Immature natural killer cell (primary cell): ENCODE measurements at regions not wholly inside any gene's neighbourhood (a gene's known extent, or its start where the extent isn't known, plus 50 kb on each side); places are given as distances from the start of the nearest gene placed in this dataset.

Source experiments
- DNase-seq, 3 donors: peaks; one replicate each; pipeline ENCODE4 v3.0.0; 2022; ENCODE audit warnings: mixed read lengths in 1 of 3
- H3K27ac Mint-ChIP-seq, 6 donors: one replicate each; pipeline ENCODE4 v1.8.0; 2020; ENCODE audit warnings: mixed read lengths in 6 of 6, mild to moderate bottlenecking in 5 of 6, inconsistent platforms in 4 of 6, moderate library complexity in 3 of 6
- H3K27me3 Mint-ChIP-seq, 3 donors: one replicate each; pipeline ENCODE4 v1.8.0; 2020 to 2021; ENCODE audit warnings: low read depth in 3 of 3, mild to moderate bottlenecking in 3 of 3, mixed read lengths in 3 of 3, moderate library complexity in 3 of 3, inconsistent platforms in 1 of 3
- H3K36me3 Mint-ChIP-seq, 3 donors: one replicate each; pipeline ENCODE4 v1.8.0; 2020; ENCODE audit warnings: mixed read lengths in 3 of 3, inconsistent platforms in 2 of 3, mild to moderate bottlenecking in 2 of 3
- H3K4me1 Mint-ChIP-seq, 2 donors: one replicate each; pipeline ENCODE4 v1.8.0; 2020; ENCODE audit warnings: inconsistent platforms in 2 of 2, mild to moderate bottlenecking in 2 of 2, mixed read lengths in 2 of 2, moderate library complexity in 1 of 2
- H3K4me3 Mint-ChIP-seq, 5 donors: one replicate each; pipeline ENCODE4 v1.8.0; 2020; ENCODE audit warnings: mild to moderate bottlenecking in 5 of 5, mixed read lengths in 5 of 5, inconsistent platforms in 3 of 5, moderate library complexity in 3 of 5
- H3K9me3 Mint-ChIP-seq, 6 donors: one replicate each; pipeline ENCODE4 v1.8.0; 2020; ENCODE audit warnings: mild to moderate bottlenecking in 6 of 6, mixed read lengths in 6 of 6, inconsistent platforms in 4 of 6, moderate library complexity in 3 of 6

DNA sequence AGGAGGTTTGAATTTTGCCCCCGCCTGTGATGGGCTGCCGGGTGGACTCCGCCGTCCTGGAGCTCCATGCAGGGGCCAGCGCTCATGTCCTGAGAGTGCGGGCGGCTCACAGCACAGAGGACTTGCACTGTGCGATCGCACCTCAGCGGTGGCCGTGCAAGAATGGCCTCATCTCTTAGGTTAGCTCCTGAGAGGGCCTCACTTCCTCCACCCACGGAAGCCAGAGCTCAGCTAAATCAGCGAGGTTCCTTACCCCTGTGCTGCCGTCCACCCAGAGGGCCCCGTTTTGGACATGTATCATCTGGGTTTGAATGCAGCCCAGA, 72.0 kb upstream of the PCSK6 start:
- DNase-seq = no peak
- Mint-ChIP-seq H3K27ac (no peak overlapping the region), H3K36me3 (no peaks in the 10 kb centered on the region), H3K4me1 (no peaks in the 10 kb centered on the region), H3K27me3 (peaks cover 1 to 13% (median 5%) of the 10 kb centered on the region in 3 donors), H3K4me3 (no peak overlapping the region), H3K9me3 (peaks cover 0 to 2% (median 0%) of the 10 kb centered on the region in 6 donors)

DNA sequence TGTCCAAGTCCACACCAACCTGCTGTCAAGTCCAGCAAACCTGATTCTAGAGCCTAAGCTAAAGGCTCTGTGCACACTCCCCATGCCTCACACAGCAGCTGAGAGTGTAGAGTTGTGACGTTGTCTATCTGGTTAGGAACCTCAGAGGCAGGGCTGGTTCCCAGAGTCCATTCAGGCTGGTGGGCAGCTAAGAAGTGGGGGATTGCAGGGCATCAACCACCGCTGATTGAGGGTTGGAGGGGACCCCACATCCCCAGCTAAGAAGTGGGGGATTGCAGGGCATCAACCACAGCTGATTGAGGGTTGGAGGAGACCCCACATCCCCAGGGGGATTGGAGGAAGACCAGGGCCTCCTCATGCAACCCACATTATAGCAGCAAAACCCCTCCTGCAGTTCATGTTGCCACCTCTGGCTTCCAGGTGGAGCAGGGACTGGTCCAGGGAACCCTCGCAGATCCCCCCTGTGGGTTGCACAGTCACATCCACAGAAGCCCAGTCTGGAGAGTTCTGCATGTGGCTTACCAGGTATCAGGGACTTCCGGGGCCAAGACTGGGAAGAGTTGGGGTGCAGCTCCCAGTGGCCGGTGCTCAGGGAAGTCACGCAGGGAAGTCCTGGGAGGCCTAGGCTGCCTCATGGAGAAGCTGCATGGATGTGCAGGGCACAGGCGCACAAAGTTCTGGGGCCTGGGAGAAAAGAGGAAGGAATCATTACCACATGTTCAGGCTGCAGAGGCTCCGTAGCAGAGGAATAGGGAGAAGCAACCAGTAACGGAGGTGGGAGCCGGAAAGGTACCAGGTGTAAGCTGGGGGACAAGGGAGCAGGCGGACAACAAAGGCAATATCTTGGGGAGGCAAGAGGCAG, 71.4 kb upstream of the PCSK6 start:
- H3K4me3 Mint-ChIP-seq = no peak overlapping the region
- no peak for DNase-seq
- no peaks in the 10 kb centered on the region for H3K36me3 Mint-ChIP-seq
- no peaks in the 10 kb centered on the region for H3K4me1 Mint-ChIP-seq
- no peak overlapping the region for H3K27ac Mint-ChIP-seq
- H3K9me3 Mint-ChIP-seq = peaks cover 0 to 2% (median 0%) of the 10 kb centered on the region in 6 donors
- peaks cover 0 to 11% (median 5%) of the 10 kb centered on the region in 3 donors for H3K27me3 Mint-ChIP-seq

DNA sequence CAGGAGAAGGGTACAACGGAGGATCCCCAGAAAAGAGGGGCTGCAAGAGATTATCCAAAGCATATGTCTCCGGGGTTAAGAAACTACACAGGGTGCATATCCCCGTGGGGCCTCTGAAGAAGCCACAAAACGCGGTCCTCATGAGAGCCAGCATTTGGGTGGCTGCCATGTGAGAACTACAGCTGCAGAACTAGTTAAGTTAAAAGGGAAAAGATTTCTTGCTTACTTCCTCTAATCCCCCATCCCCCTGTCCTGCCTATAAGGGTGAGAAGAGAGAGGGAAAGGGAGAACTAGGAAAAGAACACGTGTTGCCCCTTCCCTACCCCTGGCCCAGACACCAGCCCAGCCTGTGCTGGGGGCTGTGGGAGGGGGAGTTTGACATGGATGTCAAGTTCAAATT, 70.4 kb upstream of the PCSK6 start:
- Mint-ChIP-seq H3K36me3 (no peaks in the 10 kb centered on the region), H3K4me1 (no peaks in the 10 kb centered on the region), H3K27ac (no peak overlapping the region), H3K4me3 (no peak overlapping the region), H3K27me3 (peaks cover 0 to 11% (median 4%) of the 10 kb centered on the region in 3 donors), H3K9me3 (peaks cover 0 to 2% (median 0%) of the 10 kb centered on the region in 6 donors)
- DNase-seq = no peak

DNA sequence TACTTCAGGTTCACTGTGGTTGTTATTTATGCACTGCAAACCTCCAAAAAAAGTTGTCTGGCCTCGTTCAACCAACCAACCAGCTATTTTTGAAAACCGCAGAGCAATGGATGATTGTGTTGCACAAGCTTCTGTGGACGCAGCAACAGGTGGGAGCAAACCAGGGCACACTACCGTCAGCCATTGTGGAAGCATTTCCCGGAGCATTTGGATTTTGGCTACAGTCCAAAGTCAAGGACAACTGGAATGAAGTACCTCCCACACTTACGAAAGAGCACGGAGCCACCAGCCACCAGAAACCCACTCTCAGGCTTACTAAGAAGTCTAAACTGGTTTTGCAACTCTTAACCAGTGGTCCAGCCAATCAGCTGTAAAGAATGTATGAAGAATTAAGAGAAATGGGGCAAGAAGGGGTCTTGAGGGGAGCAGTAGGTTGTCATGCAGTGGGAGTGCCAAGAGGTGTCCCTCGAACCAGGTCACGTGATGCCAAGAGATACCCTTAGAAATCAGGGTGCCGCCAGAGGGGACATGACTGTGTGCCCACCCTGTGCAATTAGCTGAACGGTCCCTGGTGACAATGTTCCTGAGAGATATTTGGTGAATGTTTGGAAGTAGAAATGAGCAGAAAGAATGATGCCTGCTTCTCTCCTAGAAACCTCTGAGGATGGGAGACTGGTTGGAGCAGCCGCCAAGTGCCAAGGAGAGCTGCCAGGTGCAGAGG, 68.9 kb upstream of the PCSK6 start:
- H3K4me3 Mint-ChIP-seq = no peak overlapping the region
- H3K27ac Mint-ChIP-seq = no peak overlapping the region
- H3K9me3 Mint-ChIP-seq = peaks cover 0 to 2% (median 0%) of the 10 kb centered on the region in 6 donors
- H3K27me3 Mint-ChIP-seq = peaks cover 0 to 9% (median 4%) of the 10 kb centered on the region in 3 donors
- no peak for DNase-seq
- no peaks in the 10 kb centered on the region for H3K36me3 Mint-ChIP-seq
- no peaks in the 10 kb centered on the region for H3K4me1 Mint-ChIP-seq

DNA sequence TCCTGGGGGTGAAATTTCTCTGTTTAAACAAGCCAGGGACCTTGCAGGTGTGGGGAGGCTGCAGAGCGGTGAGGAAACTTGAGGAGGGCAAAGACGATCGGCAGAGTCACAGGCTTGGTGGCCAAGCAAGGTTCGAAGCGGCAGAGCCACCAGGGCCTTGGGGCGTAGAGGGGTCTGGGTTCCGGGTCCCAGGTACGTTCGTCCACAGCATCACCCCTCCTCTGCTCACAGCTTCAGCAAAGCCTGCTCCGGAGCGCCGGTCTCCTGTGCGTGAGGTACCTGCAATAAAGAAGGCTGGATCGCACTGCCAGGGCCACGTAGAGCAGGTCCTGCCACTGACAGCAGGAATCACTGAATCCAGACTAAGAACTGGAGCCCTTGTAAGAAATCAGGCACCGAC, 66.8 kb upstream of the PCSK6 start:
- H3K36me3 Mint-ChIP-seq = no peaks in the 10 kb centered on the region
- no peak overlapping the region for H3K4me3 Mint-ChIP-seq
- H3K4me1 Mint-ChIP-seq = no peaks in the 10 kb centered on the region
- H3K27ac Mint-ChIP-seq = no peak overlapping the region
- DNase-seq = no peak
- peaks cover 0 to 2% (median 0%) of the 10 kb centered on the region in 6 donors for H3K9me3 Mint-ChIP-seq
- H3K27me3 Mint-ChIP-seq = peaks cover 0 to 7% (median 4%) of the 10 kb centered on the region in 3 donors

DNA sequence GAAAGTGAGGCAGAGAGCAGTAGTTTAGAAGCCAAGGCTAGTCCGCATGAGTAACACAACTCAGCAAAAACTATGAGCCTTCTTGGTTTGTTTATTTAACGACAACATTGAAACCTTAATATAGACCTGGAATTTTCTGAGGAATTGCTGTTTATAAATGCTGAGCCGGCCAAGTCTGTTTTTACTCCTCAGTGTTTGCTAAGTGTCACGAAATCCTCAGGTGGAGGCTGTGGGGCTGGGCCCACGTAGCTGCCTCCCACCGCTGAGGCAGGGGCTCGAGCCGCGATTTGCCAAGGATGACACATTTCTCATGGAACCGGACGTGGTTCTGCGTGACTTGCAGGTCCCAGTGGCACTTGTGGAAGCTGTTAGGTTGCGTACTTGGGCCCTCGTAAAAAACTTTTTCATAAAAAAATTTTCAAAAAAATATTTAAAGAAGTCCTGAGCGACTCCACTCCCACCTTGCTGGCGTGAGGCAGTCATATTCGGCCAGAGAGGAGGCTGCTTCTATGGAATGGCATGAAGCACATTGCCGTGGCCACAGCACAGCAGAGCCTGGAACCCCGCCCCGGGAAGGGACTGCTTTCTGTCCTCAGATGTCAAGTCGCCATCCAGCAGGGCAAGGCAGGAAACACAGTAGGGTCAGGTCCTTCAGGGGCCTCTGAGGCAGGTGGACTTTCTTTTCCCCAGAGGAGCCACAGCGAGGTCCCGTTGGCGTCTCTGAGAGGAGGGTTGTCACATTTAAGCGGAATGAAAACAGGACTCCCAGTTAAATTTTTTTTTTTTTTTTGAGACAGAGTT, 64.8 kb upstream of the PCSK6 start:
- no peak overlapping the region for H3K27ac Mint-ChIP-seq
- peaks cover 2 to 7% (median 4%) of the 10 kb centered on the region in 3 donors for H3K27me3 Mint-ChIP-seq
- H3K4me1 Mint-ChIP-seq = no peaks in the 10 kb centered on the region
- no peaks in the 10 kb centered on the region for H3K9me3 Mint-ChIP-seq
- no peak overlapping the region for H3K4me3 Mint-ChIP-seq
- no peak for DNase-seq
- no peaks in the 10 kb centered on the region for H3K36me3 Mint-ChIP-seq

DNA sequence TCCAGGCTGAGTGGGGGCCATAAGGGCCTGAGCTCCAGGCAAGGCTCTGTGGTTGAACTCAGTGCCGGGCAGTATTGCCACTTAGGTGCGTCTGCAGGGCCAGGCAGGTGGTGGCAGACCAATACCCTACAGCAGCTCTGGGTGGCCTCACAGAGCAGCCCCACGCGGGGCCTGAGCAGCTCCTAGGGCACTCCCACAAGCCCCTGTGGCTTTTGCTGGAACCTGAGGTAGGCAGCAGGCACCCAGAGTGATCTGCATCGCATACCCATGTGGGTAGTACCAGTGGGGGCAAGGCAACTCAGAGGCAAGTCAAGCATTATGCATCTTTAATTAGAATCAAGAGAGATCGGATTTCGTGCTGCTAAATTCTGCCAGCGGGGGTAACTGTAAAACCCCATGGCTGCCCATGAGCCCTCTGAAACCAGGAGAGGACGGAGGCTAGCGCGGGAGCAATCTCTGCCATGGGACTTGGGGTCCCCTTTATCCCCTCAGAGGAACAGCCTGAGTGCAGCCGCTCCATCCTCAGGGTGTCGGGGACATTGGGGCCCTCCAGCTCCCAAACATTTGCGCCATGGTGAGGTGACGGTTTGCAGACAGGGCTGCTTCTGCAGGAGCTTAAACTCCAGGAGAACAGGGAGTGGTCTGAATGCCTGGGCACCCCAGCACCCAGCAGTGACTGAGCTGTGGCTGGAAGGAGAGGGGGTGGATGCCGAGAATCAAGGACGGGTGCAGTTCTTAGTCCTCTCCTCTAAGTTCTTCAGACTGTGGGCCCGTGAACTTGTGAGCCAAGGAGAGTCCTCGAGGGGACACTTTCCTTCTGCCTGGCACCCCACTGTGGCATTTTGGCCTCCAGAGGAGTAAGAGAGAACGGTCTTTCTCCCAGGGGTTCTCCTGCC, 62.4 kb upstream of the PCSK6 start:
- Mint-ChIP-seq H3K27ac (no peak overlapping the region), H3K9me3 (peaks cover 0 to 2% (median 0%) of the 10 kb centered on the region in 6 donors), H3K27me3 (peaks cover 4 to 11% (median 5%) of the 10 kb centered on the region in 3 donors), H3K4me3 (no peak overlapping the region), H3K4me1 (no peaks in the 10 kb centered on the region), H3K36me3 (no peaks in the 10 kb centered on the region)
- DNase-seq = no peak

DNA sequence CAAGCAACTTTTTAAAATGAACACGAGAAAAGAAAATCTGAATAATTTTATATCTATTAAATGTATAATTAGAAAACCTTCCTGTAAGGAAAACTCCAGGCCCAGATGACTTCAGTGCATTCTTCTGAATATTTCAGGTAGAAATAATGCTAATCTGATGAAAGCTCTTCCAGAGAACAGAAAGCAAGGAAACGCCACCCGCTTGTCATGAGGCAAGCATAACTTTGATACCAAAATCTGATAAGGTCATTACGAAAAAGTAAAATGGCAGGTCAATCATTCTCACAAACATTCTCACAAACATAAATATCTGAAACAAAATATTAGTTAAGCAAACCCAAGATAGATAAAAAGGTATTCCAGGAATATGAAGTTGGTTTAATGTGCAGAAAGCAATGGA, 60.6 kb upstream of the PCSK6 start:
- Mint-ChIP-seq H3K4me3 (no peak overlapping the region), H3K36me3 (no peaks in the 10 kb centered on the region), H3K27ac (no peak overlapping the region), H3K27me3 (peaks cover 6 to 12% (median 7%) of the 10 kb centered on the region in 3 donors), H3K4me1 (no peaks in the 10 kb centered on the region), H3K9me3 (peaks cover 0 to 2% (median 0%) of the 10 kb centered on the region in 6 donors)
- DNase-seq = no peak

DNA sequence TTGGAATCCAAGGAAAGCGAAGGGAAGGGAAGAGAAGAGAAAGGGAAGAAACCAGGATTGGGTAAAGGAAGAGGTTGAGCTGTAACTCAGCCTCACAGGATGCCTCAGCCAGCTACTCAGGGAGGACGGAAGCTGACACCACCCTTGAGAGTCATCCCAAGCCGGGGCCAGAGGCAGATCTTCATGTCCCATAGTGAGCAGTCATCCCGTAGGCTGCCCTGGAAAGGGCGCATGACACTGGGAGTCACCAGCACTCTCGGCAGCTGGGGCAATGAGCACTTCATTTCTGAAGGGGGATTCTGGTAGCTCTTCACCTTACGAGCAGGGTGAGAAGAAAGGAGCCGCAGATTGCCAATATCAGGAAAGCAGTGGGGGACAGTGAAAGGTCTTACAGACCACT, 60.1 kb upstream of the PCSK6 start:
- Mint-ChIP-seq H3K4me1 (no peaks in the 10 kb centered on the region), H3K27me3 (peaks cover 6 to 12% (median 7%) of the 10 kb centered on the region in 3 donors), H3K4me3 (no peak overlapping the region), H3K27ac (no peak overlapping the region), H3K36me3 (no peaks in the 10 kb centered on the region), H3K9me3 (peaks cover 0 to 2% (median 0%) of the 10 kb centered on the region in 6 donors)
- no peak for DNase-seq

DNA sequence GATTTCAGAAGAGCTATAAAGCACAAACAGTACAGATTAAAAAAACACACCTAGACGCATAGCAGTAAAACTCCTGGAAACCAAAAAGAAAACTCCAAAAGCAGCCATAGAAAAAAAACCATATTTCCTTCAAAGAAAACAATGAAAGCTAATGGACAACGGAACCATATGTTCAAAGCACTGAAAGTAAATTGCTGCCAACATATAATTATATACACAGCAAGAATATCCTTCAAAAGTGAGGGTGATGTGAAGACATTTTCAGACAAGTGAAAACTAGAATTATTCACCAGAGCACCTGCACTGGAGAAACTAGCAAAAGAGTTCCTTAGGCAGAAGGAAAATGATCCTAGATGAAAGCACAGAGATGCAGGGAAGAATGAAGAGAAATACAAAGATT, 58.2 kb upstream of the PCSK6 start:
- Mint-ChIP-seq H3K4me3 (no peak overlapping the region), H3K27me3 (peaks cover 7 to 12% (median 10%) of the 10 kb centered on the region in 3 donors), H3K27ac (no peak overlapping the region), H3K36me3 (no peaks in the 10 kb centered on the region), H3K9me3 (peaks cover 0 to 2% (median 0%) of the 10 kb centered on the region in 6 donors), H3K4me1 (no peaks in the 10 kb centered on the region)
- DNase-seq = no peak

DNA sequence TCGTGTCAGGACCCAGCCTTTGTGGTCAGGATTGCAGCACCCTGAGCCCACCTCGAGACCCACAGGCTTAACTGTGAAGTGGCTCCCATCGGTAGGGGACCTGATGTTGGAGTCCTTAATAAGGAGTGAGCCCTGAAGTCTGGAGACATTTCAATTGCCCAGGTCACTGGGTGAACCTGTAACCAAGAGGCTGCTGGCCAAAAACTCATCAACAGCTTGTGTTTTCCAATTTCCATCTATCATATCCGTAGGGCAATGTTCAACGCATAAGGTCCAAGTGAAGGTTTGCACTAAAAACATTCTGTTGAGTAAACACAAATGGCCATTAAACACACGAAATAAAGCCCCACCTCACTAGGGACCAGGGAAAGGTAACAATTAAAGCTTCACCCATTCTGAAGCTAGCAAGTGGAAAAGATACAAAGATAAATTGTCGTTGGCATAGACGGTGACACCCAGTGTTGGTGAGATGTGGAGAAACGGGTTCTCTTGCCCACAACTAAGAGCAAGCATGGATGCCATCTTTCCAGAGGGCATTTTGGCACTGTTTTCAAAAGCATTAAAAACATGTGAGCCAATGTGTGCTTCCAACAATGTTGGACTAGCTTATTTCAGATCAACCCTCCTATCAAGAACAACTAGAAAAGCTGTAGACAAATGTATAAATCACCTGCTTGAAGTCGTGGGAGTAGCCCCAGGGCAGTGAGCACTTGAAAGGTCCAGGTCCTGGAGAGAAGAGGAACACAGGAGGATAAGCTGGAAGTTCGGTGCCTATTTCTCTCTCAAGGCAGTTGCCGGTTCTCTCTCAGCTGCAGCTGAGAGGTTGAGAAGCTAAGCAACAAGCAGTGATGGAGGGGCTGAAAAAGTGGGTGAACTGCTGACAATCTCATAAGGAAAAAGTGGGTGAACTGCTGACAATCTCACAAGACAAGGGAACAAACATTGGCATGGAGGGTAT, 56.3 kb upstream of the PCSK6 start:
- DNase-seq = no peak
- no peak overlapping the region for H3K4me3 Mint-ChIP-seq
- no peak overlapping the region for H3K27ac Mint-ChIP-seq
- peaks cover 0 to 2% (median 0%) of the 10 kb centered on the region in 6 donors for H3K9me3 Mint-ChIP-seq
- no peaks in the 10 kb centered on the region for H3K4me1 Mint-ChIP-seq
- H3K36me3 Mint-ChIP-seq = no peaks in the 10 kb centered on the region
- H3K27me3 Mint-ChIP-seq = peaks cover 7 to 12% (median 10%) of the 10 kb centered on the region in 3 donors

DNA sequence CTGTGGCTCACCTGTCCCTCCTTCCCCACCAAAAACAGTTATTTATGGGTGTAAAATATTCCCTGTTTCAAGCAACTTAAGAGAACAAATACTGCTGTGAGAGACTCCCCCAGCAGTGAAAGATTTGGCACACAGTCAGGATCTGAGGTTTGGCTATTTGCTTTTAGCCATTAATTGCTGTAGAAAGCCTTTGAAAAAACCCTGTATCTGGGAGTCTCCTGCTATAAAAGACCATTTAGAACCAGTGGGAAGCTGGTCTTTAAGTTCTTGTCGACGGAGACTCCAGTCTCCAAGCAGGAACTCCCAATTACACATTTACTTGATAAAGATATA, 55.1 kb upstream of the PCSK6 start:
- H3K27ac Mint-ChIP-seq = no peak overlapping the region
- H3K36me3 Mint-ChIP-seq = no peaks in the 10 kb centered on the region
- peaks cover 7 to 12% (median 8%) of the 10 kb centered on the region in 3 donors for H3K27me3 Mint-ChIP-seq
- no peak overlapping the region for H3K4me3 Mint-ChIP-seq
- no peak for DNase-seq
- peaks cover 0 to 2% (median 0%) of the 10 kb centered on the region in 6 donors for H3K9me3 Mint-ChIP-seq
- no peaks in the 10 kb centered on the region for H3K4me1 Mint-ChIP-seq
